ENCODE measurements at regions not wholly inside any gene's neighbourhood (a gene's known extent, or its start where the extent isn't known, plus 50 kb on each side); places are given as distances from the start of the nearest gene placed in this dataset.

DNA sequence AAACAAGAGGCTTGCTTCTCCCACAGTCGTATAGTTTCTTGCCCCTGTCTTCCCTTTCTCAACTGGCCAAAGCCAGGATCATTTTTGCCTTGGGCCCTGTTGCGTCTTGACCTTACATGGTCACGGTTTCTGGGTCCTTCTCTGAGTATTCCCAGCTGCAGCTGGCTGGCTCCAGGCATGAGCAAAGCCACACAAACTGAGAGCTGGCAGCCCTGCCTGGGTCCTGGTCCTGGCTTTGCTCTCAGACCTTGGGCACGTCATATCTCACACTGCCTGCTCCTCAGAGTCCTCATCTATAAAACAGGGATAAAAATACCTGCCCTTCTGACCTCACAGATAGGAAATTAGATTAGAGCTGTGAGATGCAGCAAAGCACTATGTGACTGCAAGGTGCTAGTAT, 277.6 kb downstream of the CBLN1 start:
- TF ChIP-seq POLR2A (IDR thresholded peaks at IDR 0.05), result no peak
- TF ChIP-seq, protein P1, sequence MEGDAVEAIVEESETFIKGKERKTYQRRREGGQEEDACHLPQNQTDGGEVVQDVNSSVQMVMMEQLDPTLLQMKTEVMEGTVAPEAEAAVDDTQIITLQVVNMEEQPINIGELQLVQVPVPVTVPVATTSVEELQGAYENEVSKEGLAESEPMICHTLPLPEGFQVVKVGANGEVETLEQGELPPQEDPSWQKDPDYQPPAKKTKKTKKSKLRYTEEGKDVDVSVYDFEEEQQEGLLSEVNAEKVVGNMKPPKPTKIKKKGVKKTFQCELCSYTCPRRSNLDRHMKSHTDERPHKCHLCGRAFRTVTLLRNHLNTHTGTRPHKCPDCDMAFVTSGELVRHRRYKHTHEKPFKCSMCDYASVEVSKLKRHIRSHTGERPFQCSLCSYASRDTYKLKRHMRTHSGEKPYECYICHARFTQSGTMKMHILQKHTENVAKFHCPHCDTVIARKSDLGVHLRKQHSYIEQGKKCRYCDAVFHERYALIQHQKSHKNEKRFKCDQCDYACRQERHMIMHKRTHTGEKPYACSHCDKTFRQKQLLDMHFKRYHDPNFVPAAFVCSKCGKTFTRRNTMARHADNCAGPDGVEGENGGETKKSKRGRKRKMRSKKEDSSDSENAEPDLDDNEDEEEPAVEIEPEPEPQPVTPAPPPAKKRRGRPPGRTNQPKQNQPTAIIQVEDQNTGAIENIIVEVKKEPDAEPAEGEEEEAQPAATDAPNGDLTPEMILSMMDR (IDR thresholded peaks at IDR 0.05), result no peak

Data from uterus (tissue), 2 donors.